PC-3 (cell line): ENCODE measurements at regions not wholly inside any gene's neighbourhood (a gene's known extent, or its start where the extent isn't known, plus 50 kb on each side); places are given as distances from the start of the nearest gene placed in this dataset.

Experiments used
- EZH2 ChIP-seq: fragments of 300-600 bp; sonication (generic); IDR thresholded peaks from one replicate; pipeline ENCODE4 v1.6.1; 2017; ENCODE audit warnings: antibody characterized with exemption, mild to moderate bottlenecking, low read length; ENCODE audit not compliant: unreplicated experiment
- TF ChIP-seq, protein P1 (sequence below): fragments of 300-600 bp; sonication (generic); conservative IDR thresholded peaks from 2 replicates; pipeline ENCODE4 v1.5.1; 2017; ENCODE audit warnings: antibody characterized with exemption, low read depth, mild to moderate bottlenecking, low read length

DNA sequence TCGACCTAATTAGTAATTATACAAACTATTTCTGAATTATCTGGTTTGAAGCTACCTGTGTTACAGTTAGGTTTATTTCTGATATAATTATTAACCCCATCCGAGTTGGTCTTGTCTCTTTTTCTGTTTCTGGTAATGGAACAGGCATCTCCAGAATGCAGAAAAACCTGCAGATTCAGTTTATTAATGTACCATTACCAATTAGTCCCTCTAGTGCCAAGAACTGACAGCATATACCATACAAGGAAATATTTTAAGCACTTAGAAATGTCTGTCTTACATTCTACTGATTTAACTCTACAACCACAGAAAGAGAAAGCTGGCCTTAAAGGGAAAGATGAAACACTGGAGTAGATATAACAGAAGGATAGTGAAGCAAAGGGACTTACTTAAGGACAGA, 570.6 kb downstream of the CENPC start:
- no peak for TF ChIP-seq EZH2
- TF ChIP-seq, protein P1, sequence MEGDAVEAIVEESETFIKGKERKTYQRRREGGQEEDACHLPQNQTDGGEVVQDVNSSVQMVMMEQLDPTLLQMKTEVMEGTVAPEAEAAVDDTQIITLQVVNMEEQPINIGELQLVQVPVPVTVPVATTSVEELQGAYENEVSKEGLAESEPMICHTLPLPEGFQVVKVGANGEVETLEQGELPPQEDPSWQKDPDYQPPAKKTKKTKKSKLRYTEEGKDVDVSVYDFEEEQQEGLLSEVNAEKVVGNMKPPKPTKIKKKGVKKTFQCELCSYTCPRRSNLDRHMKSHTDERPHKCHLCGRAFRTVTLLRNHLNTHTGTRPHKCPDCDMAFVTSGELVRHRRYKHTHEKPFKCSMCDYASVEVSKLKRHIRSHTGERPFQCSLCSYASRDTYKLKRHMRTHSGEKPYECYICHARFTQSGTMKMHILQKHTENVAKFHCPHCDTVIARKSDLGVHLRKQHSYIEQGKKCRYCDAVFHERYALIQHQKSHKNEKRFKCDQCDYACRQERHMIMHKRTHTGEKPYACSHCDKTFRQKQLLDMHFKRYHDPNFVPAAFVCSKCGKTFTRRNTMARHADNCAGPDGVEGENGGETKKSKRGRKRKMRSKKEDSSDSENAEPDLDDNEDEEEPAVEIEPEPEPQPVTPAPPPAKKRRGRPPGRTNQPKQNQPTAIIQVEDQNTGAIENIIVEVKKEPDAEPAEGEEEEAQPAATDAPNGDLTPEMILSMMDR = no peak
